ENCODE measurements at regions not wholly inside any gene's neighbourhood (a gene's known extent, or its start where the extent isn't known, plus 50 kb on each side); places are given as distances from the start of the nearest gene placed in this dataset.
"Not testable (repeated sequence)": the region's sequence is repeated elsewhere in the genome, so short reads cannot be mapped to it uniquely, and the experiment has no call there.

DNA sequence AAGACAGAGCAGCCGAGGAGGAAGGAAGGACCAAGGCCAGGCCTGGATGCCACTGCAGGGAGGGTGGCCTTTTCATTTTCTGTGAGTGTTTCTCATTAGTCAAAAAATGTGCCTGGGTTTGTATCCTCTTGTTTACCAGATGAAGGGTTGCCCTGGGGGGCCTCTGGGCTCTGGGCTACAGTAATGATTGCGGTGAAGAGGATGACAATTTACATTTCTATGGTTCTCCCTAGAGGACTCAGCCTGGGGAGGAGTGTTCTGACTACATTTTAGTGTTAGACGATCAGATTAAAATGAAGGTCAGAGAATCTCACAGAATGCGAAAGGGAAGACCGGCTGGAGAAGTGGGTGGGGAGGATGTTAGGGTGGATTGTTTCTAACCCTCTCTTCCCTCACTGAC, 108.0 kb upstream of the KMT2C start:
- TF ChIP-seq CTCF (IDR thresholded peaks at IDR 0.05 in 4 of 5, conservative IDR thresholded peaks at IDR 0.05 in 1 of 5) (no peak), POLR2A (IDR thresholded peaks at IDR 0.05) (no peak)
- ATAC-seq: no peak

GRCh38 chr7:152541892-152542291, 106.1 kb upstream of the KMT2C start:
- H3K9me3 ChIP-seq: no peaks in the 10 kb centered on the region
- intact Hi-C loops (cut with DNase I; ENCODE audit: low total_unique reads): no loop called here
- no peak overlapping the region for H3K27ac ChIP-seq
- no peaks in the 10 kb centered on the region for H3K4me1 ChIP-seq
- no peaks in the 10 kb centered on the region for H3K36me3 ChIP-seq
- DNase-seq (no peak), ATAC-seq (no peak)
- in situ Hi-C loops (cut with MboI; ENCODE audit: low sequenced_read_pairs in 4 of 4): no loop called here
- no peak for TF ChIP-seq POLR2A (IDR thresholded peaks at IDR 0.05)
- TF ChIP-seq CTCF (IDR thresholded peaks at IDR 0.05 in 4 of 5, conservative IDR thresholded peaks at IDR 0.05 in 1 of 5): no peak
- H3K4me3 ChIP-seq: no peak overlapping the region
- no peaks in the 10 kb centered on the region for H3K27me3 ChIP-seq

More for the DNA sequence above, 108.0 kb upstream of the KMT2C start:
- no peak overlapping the region for H3K27ac ChIP-seq
- DNase-seq: no peak
- no peaks in the 10 kb centered on the region for H3K4me1 ChIP-seq
- H3K36me3 ChIP-seq: no peaks in the 10 kb centered on the region
- no peaks in the 10 kb centered on the region for H3K27me3 ChIP-seq
- no peak overlapping the region for H3K4me3 ChIP-seq
- intact Hi-C loops (cut with DNase I; ENCODE audit: low total_unique reads): no loop called here
- in situ Hi-C loops (cut with MboI; ENCODE audit: low sequenced_read_pairs in 4 of 4): no loop called here
- no peaks in the 10 kb centered on the region for H3K9me3 ChIP-seq

GRCh38 chr7:152539190-152539495, 103.3 kb upstream of the KMT2C start:
- in situ Hi-C loops (cut with MboI; ENCODE audit: low sequenced_read_pairs in 4 of 4); H3K4me3 ChIP-seq; H3K27ac ChIP-seq; H3K4me1 ChIP-seq; ATAC-seq; DNase-seq; H3K36me3 ChIP-seq; H3K27me3 ChIP-seq; intact Hi-C loops (cut with DNase I; ENCODE audit: low total_unique reads); H3K9me3 ChIP-seq: not testable (repeated sequence)

DNA sequence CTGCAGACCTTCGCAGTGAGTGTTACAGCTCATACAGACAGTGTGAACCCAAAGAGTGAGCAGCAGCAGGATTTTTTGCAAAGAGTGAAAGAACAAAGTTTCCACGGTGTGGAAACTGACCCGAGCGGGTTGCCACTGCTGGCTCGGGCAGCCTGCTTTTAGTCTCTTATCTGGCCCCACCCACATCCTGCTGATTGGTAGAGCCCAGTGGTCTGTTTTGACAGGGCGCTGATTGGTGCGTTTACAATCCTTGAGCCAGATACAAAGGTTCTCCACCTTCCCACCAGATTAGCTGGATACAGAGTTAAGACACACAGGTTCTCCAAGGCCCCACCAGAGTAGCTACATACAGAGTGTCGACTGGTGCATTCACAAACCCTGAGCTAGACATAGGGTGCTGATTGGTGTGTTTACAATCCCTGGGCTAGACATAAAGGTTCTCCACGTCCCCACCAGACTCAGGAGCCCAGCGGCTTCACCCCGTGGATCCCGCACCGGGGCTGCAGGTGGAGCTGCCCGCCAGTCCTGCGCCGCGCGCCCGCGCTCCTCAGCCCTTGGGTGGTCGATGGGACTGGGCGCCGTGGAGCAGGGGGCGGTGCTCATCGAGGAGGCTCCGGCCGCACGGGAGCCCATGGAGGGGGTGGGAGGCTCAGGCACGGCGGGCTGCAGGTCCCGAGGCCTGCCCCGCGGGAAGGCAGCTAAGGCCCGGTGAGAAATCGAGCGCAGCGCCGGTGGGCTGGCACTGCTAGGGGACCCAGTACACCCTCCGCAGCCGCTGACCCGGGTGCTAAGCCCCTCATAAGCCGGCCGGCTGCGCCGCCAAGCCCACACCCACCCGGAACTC, 102.8 kb upstream of the KMT2C start:
- not testable (repeated sequence) for ATAC-seq, DNase-seq

DNA sequence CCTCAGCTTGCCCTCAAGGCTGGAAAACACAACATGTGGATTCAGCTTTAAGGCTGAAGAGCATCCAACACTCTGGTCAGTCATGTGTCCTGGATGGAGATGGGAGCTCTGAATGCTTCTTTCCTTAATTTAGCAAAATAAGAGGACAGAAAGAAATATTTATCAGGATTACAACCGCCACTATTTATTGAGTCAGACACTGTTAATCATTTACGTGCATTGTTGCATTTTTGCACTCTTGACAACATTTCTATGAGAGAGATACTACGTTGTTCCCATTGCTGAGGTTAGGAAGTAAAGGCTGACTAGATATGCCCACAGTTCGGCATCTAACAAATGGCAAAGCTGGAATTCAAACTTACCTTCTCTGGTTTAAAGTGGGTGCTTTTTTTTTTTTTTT, 101.8 kb upstream of the KMT2C start:
- in situ Hi-C loops (cut with MboI; ENCODE audit: low sequenced_read_pairs in 4 of 4): no loop called here
- DNase-seq (no peak), ATAC-seq (no peak)
- TF ChIP-seq POLR2A (IDR thresholded peaks at IDR 0.05) (no peak), CTCF (IDR thresholded peaks at IDR 0.05 in 4 of 5, conservative IDR thresholded peaks at IDR 0.05 in 1 of 5) (no peak)
- no peaks in the 10 kb centered on the region for H3K36me3 ChIP-seq
- H3K4me3 ChIP-seq: no peak overlapping the region
- H3K9me3 ChIP-seq: no peaks in the 10 kb centered on the region
- no peaks in the 10 kb centered on the region for H3K4me1 ChIP-seq
- H3K27me3 ChIP-seq: no peaks in the 10 kb centered on the region
- intact Hi-C loops (cut with DNase I; ENCODE audit: low total_unique reads): no loop called here
- H3K27ac ChIP-seq: no peak overlapping the region

More for the DNA sequence above, 102.8 kb upstream of the KMT2C start:
- H3K36me3 ChIP-seq; H3K27ac ChIP-seq; in situ Hi-C loops (cut with MboI; ENCODE audit: low sequenced_read_pairs in 4 of 4); H3K9me3 ChIP-seq; H3K4me3 ChIP-seq; H3K27me3 ChIP-seq; intact Hi-C loops (cut with DNase I; ENCODE audit: low total_unique reads); H3K4me1 ChIP-seq: not testable (repeated sequence)

- intact Hi-C loops (cut with DNase I; ENCODE audit: low total_unique reads) (no loop called here), in situ Hi-C loops (cut with MboI; ENCODE audit: low sequenced_read_pairs in 4 of 4) (no loop called here)
- Histone ChIP-seq H3K4me1 (no peaks in the 10 kb centered on the region), H3K4me3 (no peak overlapping the region), H3K27me3 (no peaks in the 10 kb centered on the region), H3K9me3 (no peaks in the 10 kb centered on the region), H3K27ac (no peak overlapping the region), H3K36me3 (no peaks in the 10 kb centered on the region)
- TF ChIP-seq CTCF (IDR thresholded peaks at IDR 0.05 in 4 of 5, conservative IDR thresholded peaks at IDR 0.05 in 1 of 5) (no peak), POLR2A (IDR thresholded peaks at IDR 0.05) (no peak)
- no peak for DNase-seq
- ATAC-seq: no peak
Observed at GRCh38 chr7:152528612-152529011, 92.8 kb upstream of the KMT2C start.
